ENCODE measurements at regions not wholly inside any gene's neighbourhood (a gene's known extent, or its start where the extent isn't known, plus 50 kb on each side); places are given as distances from the start of the nearest gene placed in this dataset.
"Not testable (repeated sequence)": the region's sequence is repeated elsewhere in the genome, so short reads cannot be mapped to it uniquely, and the experiment has no call there.

DNA sequence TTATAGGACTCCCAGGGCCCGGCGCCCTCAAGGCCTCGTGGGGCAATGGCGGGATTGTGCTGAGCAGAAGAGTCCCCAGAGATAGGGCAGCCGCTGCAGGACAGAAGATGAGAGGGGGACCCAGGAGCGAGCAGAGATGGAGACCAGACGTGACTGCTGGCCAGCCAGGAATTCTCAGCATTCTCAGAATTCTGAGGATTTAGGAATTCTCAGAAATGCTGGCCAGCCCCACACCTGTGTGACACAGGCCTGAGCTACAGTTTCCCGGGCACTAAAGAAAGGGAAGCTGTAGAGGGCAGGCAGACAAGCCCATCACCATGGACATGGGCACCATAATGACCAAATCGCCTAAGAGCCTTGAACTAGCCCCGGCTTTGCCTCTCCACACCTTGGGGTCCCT is 186.2 kb upstream of the CDH4 start:
- DNase-seq: no peak

DNA sequence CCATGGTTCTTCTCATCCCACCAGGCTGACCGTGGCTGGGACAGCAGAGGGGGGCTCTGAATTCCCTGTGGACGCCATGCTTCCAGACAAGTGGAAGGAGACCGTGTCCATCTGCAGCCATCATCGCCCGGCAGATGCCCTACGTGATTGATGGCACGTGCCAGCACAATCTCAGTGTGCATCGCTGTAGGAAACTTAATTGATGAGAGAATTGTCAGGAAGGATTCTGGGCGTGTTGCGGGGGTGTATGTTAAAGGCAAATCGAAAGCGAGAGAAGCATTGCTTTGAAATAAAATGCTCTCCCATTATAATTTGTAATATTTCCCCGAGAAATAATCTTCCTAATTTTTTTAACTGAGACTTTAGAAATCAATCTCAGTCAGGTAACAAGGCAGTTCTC is 185.5 kb upstream of the CDH4 start:
- DNase-seq: no peak

DNA sequence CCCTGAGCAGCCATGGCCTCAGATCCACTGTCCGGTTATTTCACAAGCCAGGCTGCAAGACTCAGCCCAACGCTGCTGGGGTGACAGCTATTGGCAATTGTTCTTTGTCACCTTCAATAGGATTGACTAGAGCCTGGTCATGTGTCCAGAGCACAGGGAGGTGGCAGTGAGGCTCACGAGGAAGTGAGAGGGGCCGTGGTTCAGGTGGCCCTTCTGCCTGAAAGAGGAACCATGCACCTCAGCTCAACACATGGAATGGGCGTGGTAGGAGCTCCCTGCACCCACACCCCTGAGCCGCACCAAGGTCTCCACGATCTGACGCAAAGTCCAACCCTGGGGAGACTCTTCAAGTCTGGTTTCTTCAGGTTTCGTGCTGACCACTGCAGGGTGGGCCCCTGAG is 184.8 kb upstream of the CDH4 start:
- DNase-seq: no peak

DNA sequence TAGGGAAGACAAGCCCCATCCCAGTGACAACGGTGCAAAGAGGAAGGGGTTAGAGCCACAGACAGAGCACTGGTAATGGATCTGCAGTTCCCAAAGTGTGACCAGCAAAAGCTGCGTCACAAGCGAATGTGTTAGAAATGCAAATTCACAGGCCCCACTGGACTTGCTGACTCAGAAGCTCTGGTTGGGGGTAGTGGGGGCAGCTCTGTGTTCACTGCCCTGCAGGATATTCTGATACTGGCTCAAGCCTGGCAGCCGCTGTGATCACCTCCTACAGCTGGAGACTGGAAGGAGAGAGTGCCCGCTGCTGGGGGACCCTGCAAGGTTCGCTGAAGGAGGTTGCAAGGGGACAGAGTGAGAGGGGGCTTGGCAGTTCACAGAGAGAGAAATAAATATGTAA is 179.7 kb upstream of the CDH4 start:
- DNase-seq: no peak

DNA sequence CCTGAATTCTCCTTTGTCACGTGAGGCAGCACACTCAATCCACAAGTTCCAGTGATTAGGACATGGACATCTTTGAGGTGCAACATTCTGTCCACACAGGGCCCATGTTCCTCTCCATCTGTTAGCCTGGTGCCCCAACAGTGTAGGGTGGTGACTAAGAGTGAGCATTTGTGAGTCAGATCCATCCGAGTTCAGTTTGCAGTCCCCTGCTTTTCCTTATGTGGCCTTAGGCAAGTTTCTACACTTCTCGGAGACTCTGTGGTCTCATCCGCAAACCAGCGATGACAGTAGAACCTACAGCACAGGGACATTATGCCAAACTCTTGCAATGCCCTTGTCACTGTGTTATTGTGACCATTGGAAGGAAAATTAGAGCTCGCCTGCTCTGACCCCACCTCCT is 178.7 kb upstream of the CDH4 start:
- no peak for DNase-seq

DNA sequence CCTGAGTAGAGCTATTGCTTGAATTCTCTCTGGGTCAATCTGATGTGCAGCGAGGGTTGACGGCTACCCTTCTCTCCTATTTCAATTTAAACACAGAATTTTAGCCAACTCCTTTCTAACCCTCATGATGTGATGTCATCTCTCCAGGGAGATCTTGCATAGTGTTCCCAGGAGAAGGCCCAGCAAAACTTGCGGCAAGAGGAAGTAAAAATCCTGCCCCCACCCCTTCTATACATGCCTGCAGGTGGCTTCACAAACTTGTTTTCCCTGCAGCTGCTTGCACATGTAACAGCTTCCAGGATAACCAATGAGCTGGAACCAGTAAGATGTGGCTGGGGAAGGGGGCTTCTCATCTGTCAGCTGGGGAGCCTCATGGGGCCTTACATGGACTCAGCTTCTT is 169.3 kb upstream of the CDH4 start:
- no peak for DNase-seq

DNA sequence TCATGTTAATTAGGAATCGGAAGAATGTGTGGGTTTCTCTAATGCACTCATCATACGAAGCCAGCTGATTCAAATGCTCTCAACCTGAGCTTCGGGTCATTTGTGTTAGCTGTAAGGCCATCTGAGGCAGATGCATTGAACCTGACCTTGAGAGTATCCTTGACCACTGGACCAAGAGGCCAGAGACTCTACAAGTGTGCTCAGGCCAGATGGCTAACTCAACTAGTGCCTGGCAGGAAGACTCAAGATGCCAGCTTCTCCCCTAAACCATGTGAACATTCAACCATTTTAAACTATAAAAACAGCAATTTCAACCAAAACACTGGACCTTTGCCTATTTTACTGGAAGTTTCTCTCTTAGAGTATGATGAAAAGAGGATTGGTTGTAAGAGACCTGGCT is 168.6 kb upstream of the CDH4 start:
- no peak for DNase-seq

DNA sequence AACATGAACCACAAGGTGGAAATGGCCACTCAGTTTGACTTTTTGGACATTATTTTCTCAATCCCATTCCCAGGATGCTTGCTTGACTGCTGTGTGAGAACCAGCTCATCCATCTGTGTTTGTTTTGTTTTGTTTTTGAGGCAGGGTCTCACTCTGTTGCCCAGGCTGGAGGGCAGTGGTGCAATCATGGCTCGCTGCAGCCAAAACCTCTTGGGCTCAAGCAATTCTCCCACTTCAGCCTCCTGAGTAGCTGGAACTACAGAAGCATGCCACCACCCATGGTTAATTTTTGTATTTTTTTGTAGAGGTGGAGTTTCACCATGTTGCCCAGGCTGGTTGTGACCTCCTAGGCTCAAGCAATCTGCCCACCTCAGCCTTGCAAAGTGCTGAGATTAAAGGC is 166.0 kb upstream of the CDH4 start:
- DNase-seq: no peak

DNA sequence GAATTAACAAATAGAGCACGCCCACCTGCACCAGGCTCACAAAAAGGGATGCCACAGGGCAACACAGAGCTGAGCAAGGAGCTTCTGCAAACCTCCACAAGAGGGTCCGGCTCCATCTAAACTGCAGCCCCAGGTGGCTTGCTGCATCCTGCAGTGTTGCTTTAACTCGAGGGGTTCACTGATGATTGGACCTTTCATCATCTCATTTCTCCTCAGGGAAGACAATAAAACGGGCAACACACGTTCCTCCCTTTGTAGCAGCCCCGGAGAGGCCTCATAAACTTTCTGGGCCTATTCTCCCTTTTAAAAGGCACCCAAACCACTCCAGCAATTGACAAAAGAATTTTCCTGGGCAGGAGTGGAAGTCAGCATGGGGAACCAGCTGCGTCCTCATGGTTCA is 161.5 kb upstream of the CDH4 start:
- DNase-seq: no peak

DNA sequence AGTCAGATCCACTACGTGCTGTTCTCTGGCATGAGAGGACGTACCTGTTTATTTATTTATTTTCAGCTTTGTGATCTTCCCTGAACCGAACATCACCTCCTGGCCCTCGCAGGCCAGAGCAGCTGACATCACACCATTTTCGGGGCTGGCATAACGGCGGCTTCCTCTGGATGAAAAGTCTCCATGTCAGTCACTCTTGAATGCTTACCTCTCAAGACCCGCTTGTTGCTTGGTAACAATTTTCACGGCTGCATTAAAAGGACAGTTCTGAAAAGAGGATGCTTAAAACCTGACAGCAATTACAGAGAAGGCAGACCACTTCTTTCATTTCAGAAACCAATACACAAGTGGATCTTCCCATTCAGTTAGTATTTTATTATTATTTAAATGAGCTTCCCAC is 159.8 kb upstream of the CDH4 start:
- DNase-seq: no peak

DNA sequence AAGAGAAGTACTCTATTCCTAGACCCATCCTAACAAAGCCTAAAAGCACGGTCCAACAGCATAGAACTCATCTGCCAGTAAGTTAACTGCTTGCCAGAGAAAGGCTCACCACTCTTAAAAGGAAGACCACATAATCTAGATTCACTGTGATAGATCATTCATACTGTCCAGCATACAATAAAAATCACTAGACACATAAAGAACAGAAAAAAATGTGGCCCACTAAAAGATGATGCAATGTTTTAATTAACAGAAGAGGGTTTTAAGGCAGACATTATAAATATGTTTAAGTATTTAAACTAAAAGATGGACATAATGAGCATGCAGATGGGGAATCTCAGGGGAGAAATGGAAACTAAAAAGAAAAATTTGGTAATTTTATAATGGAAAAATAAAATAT is 157.5 kb upstream of the CDH4 start:
- DNase-seq: no peak

DNA sequence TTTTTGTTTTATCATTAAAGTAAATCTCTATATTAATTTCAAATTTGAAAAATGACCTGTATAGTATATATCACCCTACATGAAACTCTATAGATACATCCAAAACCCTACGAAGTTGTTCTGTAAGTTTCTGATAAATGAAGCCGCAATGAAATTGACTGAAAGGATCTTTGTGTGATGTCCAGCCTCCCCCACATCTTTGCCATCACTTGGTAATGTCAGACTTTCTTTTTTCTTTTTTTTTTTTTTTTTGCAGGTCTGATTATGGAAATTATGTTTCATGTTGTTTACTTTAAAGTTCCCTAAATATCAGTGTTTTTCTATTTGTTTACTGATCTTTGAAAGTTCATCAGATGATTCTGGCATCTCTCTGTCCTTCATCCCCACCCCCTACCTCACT is 155.6 kb upstream of the CDH4 start:
- DNase-seq: no peak

DNA sequence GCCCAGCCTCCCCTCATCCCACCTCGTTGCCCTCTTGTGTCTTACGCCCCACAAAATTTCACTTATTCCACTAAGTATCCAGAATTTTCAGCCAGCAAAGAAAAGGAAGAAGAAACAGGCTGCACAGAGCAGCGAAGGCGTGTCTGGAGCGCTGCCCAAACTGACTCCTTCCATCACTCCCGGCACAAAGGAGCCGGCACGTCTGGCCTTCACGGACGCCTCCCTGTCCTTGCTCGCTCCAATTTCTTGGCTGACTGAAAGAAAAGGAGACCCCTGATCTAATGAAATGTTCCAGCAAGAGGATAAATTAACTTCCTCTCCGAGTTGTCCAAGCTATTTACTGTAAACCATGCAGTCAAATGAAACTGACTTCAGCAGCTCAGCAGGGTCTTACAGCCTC is 152.3 kb upstream of the CDH4 start:
- DNase-seq: no peak

DNA sequence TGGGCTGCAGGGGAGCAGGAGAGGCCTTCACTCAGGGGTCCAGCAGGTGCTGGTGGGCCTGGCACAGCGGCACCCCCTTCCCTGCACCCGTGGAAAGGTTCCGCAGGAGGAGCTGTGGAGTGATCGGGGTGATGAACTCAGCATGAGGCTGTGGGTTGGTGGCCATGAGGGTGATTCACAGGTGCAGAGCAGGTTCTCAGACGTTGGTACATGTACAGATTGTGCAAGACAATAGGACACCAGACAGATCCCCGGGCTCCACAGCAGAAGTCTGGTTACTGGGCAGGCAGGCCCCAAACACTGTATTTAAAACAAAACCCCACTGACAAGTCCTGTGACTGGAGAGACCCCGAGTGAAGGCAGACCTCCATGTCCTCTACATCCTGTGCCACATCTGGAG is 151.6 kb upstream of the CDH4 start:
- DNase-seq: no peak

DNA sequence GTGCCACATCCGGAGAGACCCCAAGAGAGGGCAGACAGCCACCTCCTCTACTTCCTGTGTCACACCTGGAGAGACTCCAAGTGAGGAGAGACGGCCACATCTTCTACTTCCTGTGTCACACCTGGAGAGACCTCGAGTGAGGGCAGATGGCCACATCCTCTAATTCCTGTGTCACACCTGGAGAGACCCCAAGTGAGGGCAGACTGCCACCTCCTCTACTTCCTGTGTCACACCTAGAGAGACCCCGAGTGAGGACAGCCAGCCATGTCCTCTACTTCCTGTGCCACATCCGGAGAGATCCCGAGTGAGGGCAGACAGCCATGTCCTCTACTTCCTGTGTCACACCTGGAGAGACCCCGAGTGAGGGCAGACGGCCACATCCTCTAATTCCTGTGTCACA is 150.7 kb upstream of the CDH4 start:
- DNase-seq: not testable (repeated sequence)

DNA sequence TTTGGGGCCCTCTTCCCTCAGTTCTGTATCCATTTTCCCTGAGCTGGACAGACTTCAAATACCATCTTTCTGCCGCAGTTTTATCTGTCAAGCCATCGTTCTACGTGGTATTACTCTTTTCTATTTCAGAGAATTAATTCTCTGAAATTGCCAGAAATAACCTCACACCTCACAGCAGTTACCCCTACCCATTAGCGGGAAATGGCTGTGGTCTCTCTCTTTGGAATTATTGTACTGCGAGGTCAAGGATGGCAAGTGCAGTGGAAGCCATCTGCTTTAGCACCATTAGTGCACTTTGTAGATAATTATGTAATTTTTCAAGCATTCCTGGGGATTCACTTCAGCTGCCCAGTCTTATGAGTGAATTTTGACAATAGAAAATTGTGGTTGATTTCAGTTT is 147.8 kb upstream of the CDH4 start:
- DNase-seq: no peak

DNA sequence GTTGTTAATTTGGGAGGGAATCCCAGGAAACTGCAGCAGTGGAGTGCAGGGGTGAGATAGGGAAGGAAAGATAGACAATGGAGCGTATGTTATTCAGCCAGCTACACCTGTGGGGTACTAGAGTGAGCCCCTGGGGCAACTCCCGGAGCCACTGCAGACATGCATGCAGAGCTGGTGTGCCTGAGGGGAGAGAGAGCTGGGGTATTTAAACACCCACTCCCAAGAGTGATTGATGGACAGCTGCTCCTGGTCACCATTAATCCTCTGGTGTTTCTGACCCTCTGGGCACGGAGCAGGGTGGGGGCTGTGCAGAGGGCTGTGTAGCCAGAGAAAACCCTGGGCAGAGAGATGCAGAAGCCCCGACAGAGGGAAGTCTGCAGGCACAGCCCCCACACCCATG is 146.7 kb upstream of the CDH4 start:
- DNase-seq: no peak

DNA sequence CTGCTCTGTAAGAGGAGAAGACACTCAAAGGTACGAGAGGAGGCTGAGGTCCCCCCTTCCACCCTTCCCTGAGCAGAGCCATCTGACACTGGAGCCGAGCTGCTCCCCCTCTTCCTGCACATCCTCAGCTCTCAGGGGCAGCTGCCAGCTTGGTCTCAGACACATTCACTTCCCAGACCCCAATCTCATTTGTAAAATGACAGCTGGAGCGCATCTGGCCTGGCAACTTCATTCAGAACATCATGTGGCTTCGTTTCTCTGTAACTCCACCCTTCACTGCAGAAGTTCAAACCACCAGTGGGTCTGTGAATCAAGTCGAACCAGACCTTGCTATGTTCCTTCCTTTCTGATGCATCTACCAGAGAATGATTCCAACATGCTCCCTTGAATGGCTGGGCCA is 145.6 kb upstream of the CDH4 start:
- DNase-seq: no peak

DNA sequence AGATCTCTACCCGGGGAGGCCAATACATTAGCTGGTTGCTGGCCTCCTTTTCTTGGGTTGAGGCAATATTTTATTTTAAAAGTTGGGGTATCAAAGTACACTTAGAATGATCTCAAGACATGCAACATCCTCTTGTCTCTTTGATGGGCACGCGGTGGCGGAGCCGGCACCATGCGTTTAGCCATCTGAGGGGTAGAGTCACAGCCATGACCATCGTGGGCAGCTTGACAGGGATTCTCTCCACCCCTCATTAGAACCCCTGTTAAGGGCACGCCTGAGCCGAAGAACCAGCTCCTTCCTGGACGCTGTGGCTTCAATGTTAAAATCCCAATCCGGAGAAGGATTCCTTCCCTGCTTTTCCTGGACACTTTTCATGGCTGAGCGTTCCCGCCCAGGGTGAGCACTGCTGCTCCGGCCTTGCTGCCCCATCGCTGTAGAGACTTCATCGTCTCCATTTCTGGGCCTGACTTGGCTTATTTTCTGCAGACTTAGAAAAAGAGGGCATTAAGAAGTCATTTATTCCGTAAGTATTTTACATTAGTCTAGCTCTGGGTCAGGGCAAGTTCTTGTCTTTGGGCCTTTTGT is 142.7 kb upstream of the CDH4 start:
- no peak for DNase-seq

DNA sequence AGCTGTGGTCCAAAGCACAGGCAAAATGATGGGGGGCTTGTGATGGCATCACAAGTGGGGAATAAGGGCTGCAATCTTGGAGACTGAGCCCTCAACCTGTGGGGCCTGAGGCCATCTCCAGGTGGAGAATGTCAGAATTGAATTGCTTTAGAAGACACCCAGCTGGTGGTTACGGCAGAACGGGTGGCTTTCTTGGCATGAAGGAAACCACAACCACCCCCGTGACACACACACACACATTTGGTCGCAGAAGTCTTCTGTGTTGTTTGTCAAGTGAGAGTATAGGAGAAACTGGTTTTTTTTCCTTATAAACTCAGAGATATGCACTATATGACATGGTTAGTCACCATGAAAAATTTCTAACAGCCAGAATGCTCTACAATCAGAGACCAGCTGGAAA is 139.5 kb upstream of the CDH4 start:
- DNase-seq: no peak

DNA sequence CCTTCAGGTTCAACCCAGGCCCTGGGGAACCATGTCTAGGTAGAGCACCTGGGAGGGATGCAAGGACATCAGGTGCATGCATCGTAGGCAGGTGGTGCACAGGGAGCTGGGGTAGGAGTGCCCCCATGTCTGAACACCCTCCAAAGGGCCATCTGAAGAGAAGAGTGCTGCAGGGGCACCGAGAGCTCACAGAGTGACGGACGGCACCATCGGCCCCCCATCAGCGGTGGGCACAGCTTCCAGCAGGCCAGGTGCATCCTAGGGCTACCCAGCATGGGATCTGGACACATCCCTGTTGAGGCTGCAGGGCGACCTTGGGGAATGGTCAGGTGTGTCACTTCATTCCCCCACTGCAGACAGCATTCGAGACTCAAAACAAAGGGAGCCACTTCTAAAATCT is 138.3 kb upstream of the CDH4 start:
- DNase-seq: no peak

DNA sequence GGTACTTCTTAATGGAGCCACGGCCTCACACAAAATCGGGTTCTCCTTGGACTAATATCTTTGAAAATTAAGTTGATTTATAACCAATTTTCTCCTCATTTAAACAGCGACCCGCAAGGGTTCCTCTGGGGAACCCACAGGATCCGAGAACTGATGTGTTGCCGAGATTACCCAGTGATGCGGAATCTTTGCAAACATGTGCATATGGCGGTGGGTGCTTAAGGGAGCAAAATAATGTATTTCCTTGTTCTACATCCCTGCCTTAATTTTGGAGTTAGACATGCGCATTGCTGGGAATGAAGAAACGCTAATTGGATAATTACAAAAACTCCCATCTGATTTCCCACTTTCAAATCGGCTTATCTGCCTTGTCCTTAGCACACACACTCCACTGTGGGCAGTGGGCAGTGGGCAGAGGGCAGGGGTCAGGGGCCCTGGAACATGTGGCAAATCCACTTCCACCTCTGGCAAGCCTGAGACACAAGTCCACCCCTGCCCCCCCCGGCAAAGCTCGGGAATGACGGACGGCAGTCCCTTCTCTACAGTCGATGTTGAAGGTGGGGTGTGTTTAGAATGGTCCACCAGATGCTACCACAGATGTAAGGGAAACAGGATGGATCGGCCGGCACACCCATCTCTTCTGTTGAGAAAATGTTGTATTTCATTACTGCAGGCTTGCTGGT is 137.4 kb upstream of the CDH4 start:
- no peak for DNase-seq

DNA sequence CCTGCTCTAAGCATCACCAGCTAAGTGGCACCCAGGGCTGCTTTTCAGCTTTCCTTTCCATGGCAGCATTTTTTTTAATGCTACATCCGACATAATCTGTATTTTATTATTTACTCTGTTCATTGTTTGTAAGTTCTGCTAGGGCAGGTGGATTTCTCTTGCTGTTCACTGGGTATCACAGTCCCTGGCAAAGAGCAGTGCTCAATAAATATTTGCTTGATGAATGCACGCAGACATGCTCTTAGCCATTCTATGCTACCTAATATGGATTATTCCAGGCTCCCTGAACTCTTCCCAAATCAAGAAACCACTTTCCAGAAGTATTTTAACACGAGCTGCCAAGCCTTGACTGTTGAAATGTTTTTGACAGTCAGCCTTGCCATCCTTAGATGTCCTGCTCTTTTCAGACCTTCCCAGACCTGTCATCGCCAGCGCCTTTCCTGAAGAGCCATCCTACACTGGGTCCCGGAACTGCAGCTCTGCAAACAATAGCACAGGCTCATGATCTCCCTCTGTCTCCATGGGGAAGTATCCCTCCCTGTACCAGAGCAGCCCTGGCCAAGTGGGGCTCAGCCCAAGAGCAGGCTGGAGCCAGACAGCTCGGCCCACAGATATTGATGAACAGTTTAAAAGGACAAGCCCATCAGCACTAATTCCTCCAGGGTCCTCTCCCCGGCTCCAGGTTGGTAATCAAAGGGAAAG is 136.5 kb upstream of the CDH4 start:
- DNase-seq: no peak

DNA sequence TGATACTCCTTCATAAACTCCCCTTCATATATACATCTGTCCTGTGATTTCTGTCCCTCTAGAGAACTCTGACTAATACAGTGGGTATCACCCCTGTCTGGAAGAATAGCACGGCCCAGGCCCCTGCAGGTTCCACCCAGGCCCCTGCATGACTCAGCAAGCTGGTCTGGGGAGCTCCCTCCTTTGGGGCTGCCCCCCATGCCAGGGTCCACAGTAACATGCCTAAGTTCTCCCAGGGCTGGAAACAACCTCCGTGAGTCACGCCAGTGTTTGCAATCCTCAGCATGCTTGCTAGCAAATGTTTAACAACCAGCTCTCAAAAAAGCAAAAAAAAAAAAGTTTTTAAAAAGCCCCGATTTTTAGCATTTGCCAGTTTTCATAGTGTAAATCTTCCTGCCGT is 134.3 kb upstream of the CDH4 start:
- DNase-seq: no peak
